Keratinocyte (primary cell): ENCODE measurements at regions not wholly inside any gene's neighbourhood (a gene's known extent, or its start where the extent isn't known, plus 50 kb on each side); places are given as distances from the start of the nearest gene placed in this dataset.

Experiments
- DNase-seq: peaks from one replicate; pipeline ENCODE4 v3.0.0-alpha.2; 2011; ENCODE audit warnings: low read depth, missing footprints, low spot score
- FAIRE-seq: peaks from 2 replicates; lab custom pipeline; 2011; peaks lifted over from hg19 to GRCh38; lab: Jason Lieb, UNC
- H2AFZ ChIP-seq: 2 replicates; pipeline ENCODE4 v1.6.0; 2012; ENCODE audit warnings: low read length, control low read depth, inconsistent platforms; ENCODE audit not compliant: control insufficient read depth
- H3K27ac ChIP-seq: 2 replicates; pipeline ENCODE4 v1.5.1; 2011; ENCODE audit warnings: low read length; ENCODE audit not compliant: control insufficient read depth, insufficient read depth
- H3K27me3 ChIP-seq: 3 replicates; pipeline ENCODE4 v1.6.0; 2011; ENCODE audit warnings: low read length; ENCODE audit not compliant: control insufficient read depth, insufficient read depth; ENCODE audit errors: extremely low read depth
- H3K36me3 ChIP-seq, 2 experiments: 2 replicates in 1 of 2; 3 replicates in 1 of 2; pipeline ENCODE4 v1.5.1; 2011; ENCODE audit warnings: low read length in 2 of 2, mild to moderate bottlenecking in 1 of 2; ENCODE audit not compliant: control insufficient read depth in 2 of 2, insufficient read depth in 2 of 2; ENCODE audit errors: extremely low read depth in 1 of 2
- H3K4me1 ChIP-seq: 3 replicates; pipeline ENCODE4 v1.5.1; 2011; ENCODE audit warnings: low read length; ENCODE audit not compliant: control insufficient read depth, insufficient read depth; ENCODE audit errors: extremely low read depth
- H3K4me2 ChIP-seq: 3 replicates; pipeline ENCODE4 v1.6.0; 2011; ENCODE audit warnings: low read depth, low read length; ENCODE audit not compliant: control insufficient read depth, insufficient read depth; ENCODE audit errors: extremely low read depth
- H3K4me3 ChIP-seq, 3 experiments: fragments of 200-600 bp in 1 of 3; sonication (generic) in 1 of 3; 2 replicates in 2 of 3; 3 replicates in 1 of 3; pipeline ENCODE4 v1.5.1; 2011 to 2016; ENCODE audit warnings: low read length in 3 of 3, mild to moderate bottlenecking in 3 of 3, control low read depth in 2 of 3, inconsistent platforms in 1 of 3, low read depth in 1 of 3, mixed read lengths in 1 of 3, mixed run types in 1 of 3, moderate library complexity in 1 of 3; ENCODE audit not compliant: control insufficient read depth in 2 of 3, insufficient read depth in 2 of 3; ENCODE audit errors: extremely low read depth in 1 of 3
- H3K79me2 ChIP-seq: 2 replicates; pipeline ENCODE4 v1.6.0; 2012; ENCODE audit warnings: low read length; ENCODE audit not compliant: control insufficient read depth, insufficient read depth
- H3K9ac ChIP-seq: 3 replicates; pipeline ENCODE4 v1.6.0; 2011; ENCODE audit warnings: low read length; ENCODE audit not compliant: control insufficient read depth, insufficient read depth; ENCODE audit errors: extremely low read depth
- H3K9me1 ChIP-seq: 3 replicates; pipeline ENCODE4 v1.6.0; 2011; ENCODE audit warnings: low read length; ENCODE audit not compliant: control insufficient read depth, insufficient read depth; ENCODE audit errors: extremely low read depth
- H3K9me3 ChIP-seq: 2 replicates; pipeline ENCODE4 v1.5.1; 2012; ENCODE audit warnings: low read depth, low read length; ENCODE audit not compliant: control insufficient read depth
- H4K20me1 ChIP-seq: 3 replicates; pipeline ENCODE4 v1.6.0; 2011; ENCODE audit warnings: low read length; ENCODE audit not compliant: control insufficient read depth, insufficient read depth; ENCODE audit errors: extremely low read depth
- EZH2 ChIP-seq: IDR thresholded peaks from one replicate; pipeline ENCODE4 v1.6.1; 2012; ENCODE audit warnings: inconsistent platforms, mild to moderate bottlenecking, low read length, moderate library complexity
- dilution Hi-C: fragments of 300-500 bp; cut with MboI; formaldehyde crosslinking; loops from one replicate; pipeline ENCODE4 v1.7.0; 2020; ENCODE audit warnings: low sequenced_read_pairs; ENCODE audit not compliant: extremely low pct_ligation_motif_present
- TF ChIP-seq, protein P1 (sequence below), 3 experiments: IDR thresholded peaks in 1 of 3; conservative IDR thresholded peaks in 1 of 3; optimal IDR thresholded peaks in 1 of 3; 2 replicates in 2 of 3; 3 replicates in 1 of 3; pipeline versions ENCODE3 to v1.5.1; 2011; ENCODE audit warnings: low read length in 3 of 3, mild to moderate bottlenecking in 3 of 3, moderate library complexity in 2 of 3, control low read depth in 1 of 3, inconsistent platforms in 1 of 3; ENCODE audit not compliant: insufficient read depth in 2 of 3; ENCODE audit errors: extremely low read depth in 1 of 3

- DNase-seq: no peak
- no peaks in the 10 kb centered on the region for H3K4me1 ChIP-seq
- dilution Hi-C loops: no loop called here
- no peak for FAIRE-seq
- H3K27me3 ChIP-seq: no peaks in the 10 kb centered on the region
- H3K79me2 ChIP-seq: no peaks in the 10 kb centered on the region
- no peak overlapping the region for H3K27ac ChIP-seq
- H3K9ac ChIP-seq: no peak overlapping the region
- no peaks in the 10 kb centered on the region for H3K9me1 ChIP-seq
- no peaks in the 10 kb centered on the region for H3K9me3 ChIP-seq
- H3K4me2 ChIP-seq: no peak overlapping the region
- no peak overlapping the region for H3K4me3 ChIP-seq
- H3K36me3 ChIP-seq: no peaks in the 10 kb centered on the region
- TF ChIP-seq EZH2: no peak
- TF ChIP-seq, protein P1, sequence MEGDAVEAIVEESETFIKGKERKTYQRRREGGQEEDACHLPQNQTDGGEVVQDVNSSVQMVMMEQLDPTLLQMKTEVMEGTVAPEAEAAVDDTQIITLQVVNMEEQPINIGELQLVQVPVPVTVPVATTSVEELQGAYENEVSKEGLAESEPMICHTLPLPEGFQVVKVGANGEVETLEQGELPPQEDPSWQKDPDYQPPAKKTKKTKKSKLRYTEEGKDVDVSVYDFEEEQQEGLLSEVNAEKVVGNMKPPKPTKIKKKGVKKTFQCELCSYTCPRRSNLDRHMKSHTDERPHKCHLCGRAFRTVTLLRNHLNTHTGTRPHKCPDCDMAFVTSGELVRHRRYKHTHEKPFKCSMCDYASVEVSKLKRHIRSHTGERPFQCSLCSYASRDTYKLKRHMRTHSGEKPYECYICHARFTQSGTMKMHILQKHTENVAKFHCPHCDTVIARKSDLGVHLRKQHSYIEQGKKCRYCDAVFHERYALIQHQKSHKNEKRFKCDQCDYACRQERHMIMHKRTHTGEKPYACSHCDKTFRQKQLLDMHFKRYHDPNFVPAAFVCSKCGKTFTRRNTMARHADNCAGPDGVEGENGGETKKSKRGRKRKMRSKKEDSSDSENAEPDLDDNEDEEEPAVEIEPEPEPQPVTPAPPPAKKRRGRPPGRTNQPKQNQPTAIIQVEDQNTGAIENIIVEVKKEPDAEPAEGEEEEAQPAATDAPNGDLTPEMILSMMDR (optimal IDR thresholded peaks at IDR 0.05 in 1 of 3, IDR thresholded peaks at IDR 0.05 in 1 of 3, conservative IDR thresholded peaks at IDR 0.05 in 1 of 3; ENCODE audit: extremely low read depth in 1 of 3, insufficient read depth in 2 of 3, low read length in 3 of 3): no peak
- H4K20me1 ChIP-seq: no peaks in the 10 kb centered on the region
- H2AFZ ChIP-seq: no peak overlapping the region
Measured at GRCh38 chr3:88691081-88691480, 416.3 kb upstream of the EPHA3 start.

GRCh38 chr3:88703501-88704059 lies 403.8 kb upstream of the EPHA3 start:
- no peaks in the 10 kb centered on the region for H3K27me3 ChIP-seq
- H2AFZ ChIP-seq: no peak overlapping the region
- H3K9ac ChIP-seq: no peak overlapping the region
- dilution Hi-C loops: no loop called here
- no peaks in the 10 kb centered on the region for H3K4me1 ChIP-seq
- no peaks in the 10 kb centered on the region for H3K9me3 ChIP-seq
- no peak for TF ChIP-seq EZH2
- TF ChIP-seq, protein P1 (optimal IDR thresholded peaks at IDR 0.05 in 1 of 3, IDR thresholded peaks at IDR 0.05 in 1 of 3, conservative IDR thresholded peaks at IDR 0.05 in 1 of 3; ENCODE audit: extremely low read depth in 1 of 3, insufficient read depth in 2 of 3, low read length in 3 of 3): no peak
- no peak overlapping the region for H3K4me3 ChIP-seq
- H3K27ac ChIP-seq: no peak overlapping the region
- no peaks in the 10 kb centered on the region for H3K79me2 ChIP-seq
- no peaks in the 10 kb centered on the region for H3K36me3 ChIP-seq
- no peak overlapping the region for H3K4me2 ChIP-seq
- H3K9me1 ChIP-seq: no peaks in the 10 kb centered on the region
- H4K20me1 ChIP-seq: no peaks in the 10 kb centered on the region
- no peak for DNase-seq
- FAIRE-seq: no peak
